ENCODE measurements at regions not wholly inside any gene's neighbourhood (a gene's known extent, or its start where the extent isn't known, plus 50 kb on each side); places are given as distances from the start of the nearest gene placed in this dataset.

DNA sequence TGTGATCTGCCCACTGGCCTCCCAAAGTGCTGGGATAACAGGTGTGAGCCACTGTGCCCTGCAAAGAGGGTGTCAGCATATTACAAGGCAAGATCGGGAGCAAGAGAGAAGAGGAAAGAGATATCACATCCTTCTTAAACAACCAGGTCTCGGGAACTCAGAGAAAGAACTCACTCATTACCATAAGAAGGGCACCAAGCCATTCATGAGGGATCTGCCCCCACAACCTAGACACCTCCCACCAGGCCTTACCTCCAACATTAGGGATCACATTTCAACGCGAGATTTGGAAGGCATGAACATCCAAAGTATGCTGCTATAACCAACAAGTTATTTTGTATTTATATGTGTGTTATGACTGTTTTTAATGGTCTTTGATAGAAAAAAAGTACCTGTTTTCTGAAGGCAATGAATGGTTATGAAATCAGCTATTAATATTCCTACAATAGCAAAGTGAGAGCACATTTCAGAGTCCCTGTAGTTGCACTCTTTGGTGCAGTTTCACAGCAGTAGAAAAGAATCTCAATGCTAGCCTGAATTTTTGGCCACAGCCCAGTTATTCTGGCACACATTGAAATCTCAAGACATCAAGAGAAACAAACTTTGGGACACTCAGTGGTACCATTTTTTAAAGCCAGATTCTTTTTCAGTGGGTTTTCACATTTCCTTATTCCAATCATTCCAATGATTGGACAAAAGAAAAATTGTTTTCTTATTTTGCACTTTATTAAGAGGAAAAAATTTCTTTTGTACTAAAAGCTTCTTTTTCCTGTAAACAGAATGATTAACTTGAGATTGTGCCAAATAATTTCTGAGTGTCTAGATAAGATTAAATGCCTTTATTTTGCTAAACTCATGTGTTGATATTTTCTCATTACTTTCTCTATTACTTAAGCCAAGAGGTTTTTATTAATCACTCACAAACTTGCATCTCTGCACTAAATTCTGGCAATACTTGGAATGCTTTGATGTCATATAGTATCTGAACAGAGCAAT, 582.6 kb upstream of the ATP2B1 start:
- DNase-seq (ENCODE audit: low spot score), result no peak
- Histone ChIP-seq H3K9me3 (ENCODE audit: control insufficient read depth in 4 of 4, low read length in 3 of 4) (peaks cover 0 to 5% (median 0%) of the 10 kb centered on the region in 4 donors), H3K4me1 (ENCODE audit: control insufficient read depth in 4 of 4, insufficient read depth in 4 of 4, low read length in 3 of 4) (no peaks in the 10 kb centered on the region), H3K27ac (ENCODE audit: low read depth in 1 of 2, low read length in 2 of 2) (no peak overlapping the region), H3K27me3 (ENCODE audit: control insufficient read depth in 4 of 4, insufficient read depth in 4 of 4, low read length in 3 of 4) (no peaks in the 10 kb centered on the region), H3K36me3 (ENCODE audit: control insufficient read depth in 4 of 4, insufficient read depth in 3 of 4, low read depth in 1 of 4, low read length in 3 of 4) (no peaks in the 10 kb centered on the region), H3K9ac (ENCODE audit: low read depth in 1 of 2, low read length in 2 of 2) (no peak overlapping the region), H3K4me3 (ENCODE audit: low read depth in 1 of 3, low read length in 3 of 3) (no peak overlapping the region)
- TF ChIP-seq, protein P1, sequence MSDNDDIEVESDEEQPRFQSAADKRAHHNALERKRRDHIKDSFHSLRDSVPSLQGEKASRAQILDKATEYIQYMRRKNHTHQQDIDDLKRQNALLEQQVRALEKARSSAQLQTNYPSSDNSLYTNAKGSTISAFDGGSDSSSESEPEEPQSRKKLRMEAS (IDR thresholded peaks at IDR 0.05), result no peak
- TF ChIP-seq YY1 (IDR thresholded peaks at IDR 0.05) (no peak), HNF4G (IDR thresholded peaks at IDR 0.05) (no peak), RXRA (IDR thresholded peaks at IDR 0.05) (no peak), NR2F2 (IDR thresholded peaks at IDR 0.05) (no peak), FOXA2 (IDR thresholded peaks at IDR 0.05) (no peak), GABPA (IDR thresholded peaks at IDR 0.05 in 1 of 2, conservative IDR thresholded peaks at IDR 0.05 in 1 of 2) (no peak), RAD21 (IDR thresholded peaks at IDR 0.05) (no peak), SP1 (IDR thresholded peaks at IDR 0.05) (no peak), EGR1 (IDR thresholded peaks at IDR 0.05; ENCODE audit: low read depth in 2 of 2) (no peak), HNF4A (conservative IDR thresholded peaks at IDR 0.05) (no peak)
- TF ChIP-seq, protein P2, sequence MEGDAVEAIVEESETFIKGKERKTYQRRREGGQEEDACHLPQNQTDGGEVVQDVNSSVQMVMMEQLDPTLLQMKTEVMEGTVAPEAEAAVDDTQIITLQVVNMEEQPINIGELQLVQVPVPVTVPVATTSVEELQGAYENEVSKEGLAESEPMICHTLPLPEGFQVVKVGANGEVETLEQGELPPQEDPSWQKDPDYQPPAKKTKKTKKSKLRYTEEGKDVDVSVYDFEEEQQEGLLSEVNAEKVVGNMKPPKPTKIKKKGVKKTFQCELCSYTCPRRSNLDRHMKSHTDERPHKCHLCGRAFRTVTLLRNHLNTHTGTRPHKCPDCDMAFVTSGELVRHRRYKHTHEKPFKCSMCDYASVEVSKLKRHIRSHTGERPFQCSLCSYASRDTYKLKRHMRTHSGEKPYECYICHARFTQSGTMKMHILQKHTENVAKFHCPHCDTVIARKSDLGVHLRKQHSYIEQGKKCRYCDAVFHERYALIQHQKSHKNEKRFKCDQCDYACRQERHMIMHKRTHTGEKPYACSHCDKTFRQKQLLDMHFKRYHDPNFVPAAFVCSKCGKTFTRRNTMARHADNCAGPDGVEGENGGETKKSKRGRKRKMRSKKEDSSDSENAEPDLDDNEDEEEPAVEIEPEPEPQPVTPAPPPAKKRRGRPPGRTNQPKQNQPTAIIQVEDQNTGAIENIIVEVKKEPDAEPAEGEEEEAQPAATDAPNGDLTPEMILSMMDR (IDR thresholded peaks at IDR 0.05; ENCODE audit: low read depth, low read length, missing input control), result no peak
- TF ChIP-seq, protein P3, sequence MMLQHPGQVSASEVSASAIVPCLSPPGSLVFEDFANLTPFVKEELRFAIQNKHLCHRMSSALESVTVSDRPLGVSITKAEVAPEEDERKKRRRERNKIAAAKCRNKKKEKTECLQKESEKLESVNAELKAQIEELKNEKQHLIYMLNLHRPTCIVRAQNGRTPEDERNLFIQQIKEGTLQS (IDR thresholded peaks at IDR 0.05), result no peak
- TF ChIP-seq, protein P4, sequence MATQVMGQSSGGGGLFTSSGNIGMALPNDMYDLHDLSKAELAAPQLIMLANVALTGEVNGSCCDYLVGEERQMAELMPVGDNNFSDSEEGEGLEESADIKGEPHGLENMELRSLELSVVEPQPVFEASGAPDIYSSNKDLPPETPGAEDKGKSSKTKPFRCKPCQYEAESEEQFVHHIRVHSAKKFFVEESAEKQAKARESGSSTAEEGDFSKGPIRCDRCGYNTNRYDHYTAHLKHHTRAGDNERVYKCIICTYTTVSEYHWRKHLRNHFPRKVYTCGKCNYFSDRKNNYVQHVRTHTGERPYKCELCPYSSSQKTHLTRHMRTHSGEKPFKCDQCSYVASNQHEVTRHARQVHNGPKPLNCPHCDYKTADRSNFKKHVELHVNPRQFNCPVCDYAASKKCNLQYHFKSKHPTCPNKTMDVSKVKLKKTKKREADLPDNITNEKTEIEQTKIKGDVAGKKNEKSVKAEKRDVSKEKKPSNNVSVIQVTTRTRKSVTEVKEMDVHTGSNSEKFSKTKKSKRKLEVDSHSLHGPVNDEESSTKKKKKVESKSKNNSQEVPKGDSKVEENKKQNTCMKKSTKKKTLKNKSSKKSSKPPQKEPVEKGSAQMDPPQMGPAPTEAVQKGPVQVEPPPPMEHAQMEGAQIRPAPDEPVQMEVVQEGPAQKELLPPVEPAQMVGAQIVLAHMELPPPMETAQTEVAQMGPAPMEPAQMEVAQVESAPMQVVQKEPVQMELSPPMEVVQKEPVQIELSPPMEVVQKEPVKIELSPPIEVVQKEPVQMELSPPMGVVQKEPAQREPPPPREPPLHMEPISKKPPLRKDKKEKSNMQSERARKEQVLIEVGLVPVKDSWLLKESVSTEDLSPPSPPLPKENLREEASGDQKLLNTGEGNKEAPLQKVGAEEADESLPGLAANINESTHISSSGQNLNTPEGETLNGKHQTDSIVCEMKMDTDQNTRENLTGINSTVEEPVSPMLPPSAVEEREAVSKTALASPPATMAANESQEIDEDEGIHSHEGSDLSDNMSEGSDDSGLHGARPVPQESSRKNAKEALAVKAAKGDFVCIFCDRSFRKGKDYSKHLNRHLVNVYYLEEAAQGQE (IDR thresholded peaks at IDR 0.05), result no peak
- TF ChIP-seq, protein P5, sequence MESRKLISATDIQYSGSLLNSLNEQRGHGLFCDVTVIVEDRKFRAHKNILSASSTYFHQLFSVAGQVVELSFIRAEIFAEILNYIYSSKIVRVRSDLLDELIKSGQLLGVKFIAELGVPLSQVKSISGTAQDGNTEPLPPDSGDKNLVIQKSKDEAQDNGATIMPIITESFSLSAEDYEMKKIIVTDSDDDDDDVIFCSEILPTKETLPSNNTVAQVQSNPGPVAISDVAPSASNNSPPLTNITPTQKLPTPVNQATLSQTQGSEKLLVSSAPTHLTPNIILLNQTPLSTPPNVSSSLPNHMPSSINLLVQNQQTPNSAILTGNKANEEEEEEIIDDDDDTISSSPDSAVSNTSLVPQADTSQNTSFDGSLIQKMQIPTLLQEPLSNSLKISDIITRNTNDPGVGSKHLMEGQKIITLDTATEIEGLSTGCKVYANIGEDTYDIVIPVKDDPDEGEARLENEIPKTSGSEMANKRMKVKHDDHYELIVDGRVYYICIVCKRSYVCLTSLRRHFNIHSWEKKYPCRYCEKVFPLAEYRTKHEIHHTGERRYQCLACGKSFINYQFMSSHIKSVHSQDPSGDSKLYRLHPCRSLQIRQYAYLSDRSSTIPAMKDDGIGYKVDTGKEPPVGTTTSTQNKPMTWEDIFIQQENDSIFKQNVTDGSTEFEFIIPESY (IDR thresholded peaks at IDR 0.05), result no peak
- 81% methylated on average over 4 of the region's 4 CpGs for WGBS
